ENCODE measurements at regions not wholly inside any gene's neighbourhood (a gene's known extent, or its start where the extent isn't known, plus 50 kb on each side); places are given as distances from the start of the nearest gene placed in this dataset.

- no peaks in the 10 kb centered on the region for H3K4me1 ChIP-seq (ENCODE audit: control insufficient read depth, extremely low read depth, insufficient read depth, low read length)
- H3K9me1 ChIP-seq (ENCODE audit: control insufficient read depth, extremely low read depth, insufficient read depth, low read length): no peaks in the 10 kb centered on the region
- H4K20me1 ChIP-seq (ENCODE audit: control insufficient read depth, extremely low read depth, insufficient read depth, low read length): no peaks in the 10 kb centered on the region
- dilution Hi-C loops (cut with MboI; ENCODE audit: extremely low pct_ligation_motif_present, low sequenced_read_pairs): no loop called here
- no peak overlapping the region for H3K4me3 ChIP-seq (ENCODE audit: control insufficient read depth in 2 of 3, extremely low read depth in 1 of 3, insufficient read depth in 2 of 3, low read depth in 1 of 3, low read length in 3 of 3)
- no peaks in the 10 kb centered on the region for H3K79me2 ChIP-seq (ENCODE audit: control insufficient read depth, insufficient read depth, low read length)
- no peaks in the 10 kb centered on the region for H3K9me3 ChIP-seq (ENCODE audit: control insufficient read depth, low read depth, low read length)
- no peak overlapping the region for H3K4me2 ChIP-seq (ENCODE audit: control insufficient read depth, extremely low read depth, insufficient read depth, low read depth, low read length)
- no peak overlapping the region for H3K9ac ChIP-seq (ENCODE audit: control insufficient read depth, extremely low read depth, insufficient read depth, low read length)
- H3K36me3 ChIP-seq (ENCODE audit: control insufficient read depth in 2 of 2, extremely low read depth in 1 of 2, insufficient read depth in 2 of 2, low read length in 2 of 2): no peaks in the 10 kb centered on the region
- DNase-seq (ENCODE audit: low read depth, low spot score) (no peak), FAIRE-seq (no peak)
- no peak overlapping the region for H2AFZ ChIP-seq (ENCODE audit: control insufficient read depth, low read length)
- no peak overlapping the region for H3K27ac ChIP-seq (ENCODE audit: control insufficient read depth, insufficient read depth, low read length)
- TF ChIP-seq EZH2 (IDR thresholded peaks at IDR 0.05; ENCODE audit: low read length) (no peak), CTCF (optimal IDR thresholded peaks at IDR 0.05 in 1 of 3, IDR thresholded peaks at IDR 0.05 in 1 of 3, conservative IDR thresholded peaks at IDR 0.05 in 1 of 3; ENCODE audit: extremely low read depth in 1 of 3, insufficient read depth in 2 of 3, low read length in 3 of 3) (no peak)
- no peaks in the 10 kb centered on the region for H3K27me3 ChIP-seq (ENCODE audit: control insufficient read depth, extremely low read depth, insufficient read depth, low read length)
Observed at GRCh38 chr12:87305481-87305880, 723.7 kb downstream of the C12orf50 start.

- Histone ChIP-seq H3K36me3 (ENCODE audit: control insufficient read depth in 2 of 2, extremely low read depth in 1 of 2, insufficient read depth in 2 of 2, low read length in 2 of 2) (no peaks in the 10 kb centered on the region), H3K9ac (ENCODE audit: control insufficient read depth, extremely low read depth, insufficient read depth, low read length) (no peak overlapping the region), H2AFZ (ENCODE audit: control insufficient read depth, low read length) (peak overlapping the region; percentile 26), H3K27me3 (ENCODE audit: control insufficient read depth, extremely low read depth, insufficient read depth, low read length) (no peaks in the 10 kb centered on the region), H3K27ac (ENCODE audit: control insufficient read depth, insufficient read depth, low read length) (no peak overlapping the region), H4K20me1 (ENCODE audit: control insufficient read depth, extremely low read depth, insufficient read depth, low read length) (no peaks in the 10 kb centered on the region), H3K9me1 (ENCODE audit: control insufficient read depth, extremely low read depth, insufficient read depth, low read length) (no peaks in the 10 kb centered on the region), H3K4me3 (ENCODE audit: control insufficient read depth in 2 of 3, extremely low read depth in 1 of 3, insufficient read depth in 2 of 3, low read depth in 1 of 3, low read length in 3 of 3) (no peak overlapping the region), H3K9me3 (ENCODE audit: control insufficient read depth, low read depth, low read length) (no peaks in the 10 kb centered on the region), H3K79me2 (ENCODE audit: control insufficient read depth, insufficient read depth, low read length) (no peaks in the 10 kb centered on the region), H3K4me2 (ENCODE audit: control insufficient read depth, extremely low read depth, insufficient read depth, low read depth, low read length) (no peak overlapping the region), H3K4me1 (ENCODE audit: control insufficient read depth, extremely low read depth, insufficient read depth, low read length) (no peaks in the 10 kb centered on the region)
- FAIRE-seq: no peak
- TF ChIP-seq CTCF (optimal IDR thresholded peaks at IDR 0.05 in 1 of 3, IDR thresholded peaks at IDR 0.05 in 1 of 3, conservative IDR thresholded peaks at IDR 0.05 in 1 of 3; ENCODE audit: extremely low read depth in 1 of 3, insufficient read depth in 2 of 3, low read length in 3 of 3): no peak
- TF ChIP-seq EZH2 (IDR thresholded peaks at IDR 0.05; ENCODE audit: low read length): no peak
- dilution Hi-C loops (cut with MboI; ENCODE audit: extremely low pct_ligation_motif_present, low sequenced_read_pairs): no loop called here
- DNase-seq (ENCODE audit: low read depth, low spot score): no peak
Observed at GRCh38 chr12:87304406-87304805, 724.8 kb downstream of the C12orf50 start.

Data from keratinocyte (primary cell).